ENCODE measurements at regions not wholly inside any gene's neighbourhood (a gene's known extent, or its start where the extent isn't known, plus 50 kb on each side); places are given as distances from the start of the nearest gene placed in this dataset.
A peak's percentile ranks its signal among the peaks of the same experiment; 100 is the strongest.

GRCh38 chr3:193826159-193826795 lies 233.3 kb downstream of the OPA1 start:
- Histone ChIP-seq H3K27me3 (ENCODE audit: control insufficient read depth in 1 of 2, insufficient read depth in 2 of 2, low read length in 1 of 2) (no peaks in the 10 kb centered on the region), H3K9me3 (ENCODE audit: control insufficient read depth, low read length) (no peaks in the 10 kb centered on the region), H3K4me1 (ENCODE audit: control insufficient read depth in 1 of 2, insufficient read depth in 2 of 2, low read length in 2 of 2) (no peaks in the 10 kb centered on the region), H3K4me3 (ENCODE audit: low read length in 2 of 2) (no peak overlapping the region), H3K36me3 (ENCODE audit: control insufficient read depth in 1 of 2, insufficient read depth in 2 of 2, low read length in 1 of 2) (no peaks in the 10 kb centered on the region), H3K27ac (ENCODE audit: low read depth in 1 of 2, low read length in 2 of 2) (no peak overlapping the region)
- DNase-seq (peak in 1 of 2 donors; percentile 52), ATAC-seq (ENCODE audit: low FRiP score) (no peak)
- WGBS, 2 donors, result 84 to 91% methylated on average over 12 of the region's 12 CpGs
- intact Hi-C loops (cut with DNase I), result no loop called here

- ATAC-seq (ENCODE audit: low FRiP score) (no peak), DNase-seq (no peak)
- H3K36me3 ChIP-seq (ENCODE audit: control insufficient read depth in 1 of 2, insufficient read depth in 2 of 2, low read length in 1 of 2), result no peaks in the 10 kb centered on the region
- intact Hi-C loops (cut with DNase I), result no loop called here
- H3K4me3 ChIP-seq (ENCODE audit: low read length in 2 of 2), result no peak overlapping the region
- 88 to 91% methylated on average over 7 of the region's 7 CpGs for WGBS, 2 donors
- H3K4me1 ChIP-seq (ENCODE audit: control insufficient read depth in 1 of 2, insufficient read depth in 2 of 2, low read length in 2 of 2), result no peaks in the 10 kb centered on the region
- no peak overlapping the region for H3K27ac ChIP-seq (ENCODE audit: low read depth in 1 of 2, low read length in 2 of 2)
- no peaks in the 10 kb centered on the region for H3K27me3 ChIP-seq (ENCODE audit: control insufficient read depth in 1 of 2, insufficient read depth in 2 of 2, low read length in 1 of 2)
- no peaks in the 10 kb centered on the region for H3K9me3 ChIP-seq (ENCODE audit: control insufficient read depth, low read length)
Observed at GRCh38 chr3:193827040-193827669, 234.1 kb downstream of the OPA1 start.

DNA sequence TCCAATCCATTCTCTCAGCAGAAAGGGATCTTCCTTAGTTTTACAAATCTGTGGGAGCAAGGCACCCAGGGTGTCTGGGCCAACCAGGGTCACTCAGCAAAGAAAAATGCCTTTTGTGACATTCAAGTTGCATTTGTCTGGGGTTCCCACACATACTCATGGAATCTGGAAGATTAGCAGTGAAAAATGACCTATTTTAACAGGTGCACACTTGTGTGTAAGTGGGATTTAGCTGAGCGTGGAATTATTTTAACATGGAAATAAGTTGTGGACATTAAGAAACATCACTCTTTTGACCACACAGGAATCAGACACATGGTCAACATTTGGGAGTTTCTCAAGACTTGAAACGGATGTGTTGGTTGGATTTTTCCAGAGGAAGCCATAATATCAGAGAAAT lies 234.9 kb downstream of the OPA1 start:
- ATAC-seq (ENCODE audit: low FRiP score) (no peak), DNase-seq (no peak)
- intact Hi-C loops (cut with DNase I), result no loop called here
- no peaks in the 10 kb centered on the region for H3K4me1 ChIP-seq (ENCODE audit: control insufficient read depth in 1 of 2, insufficient read depth in 2 of 2, low read length in 2 of 2)
- H3K4me3 ChIP-seq (ENCODE audit: low read length in 2 of 2), result no peak overlapping the region
- no peaks in the 10 kb centered on the region for H3K36me3 ChIP-seq (ENCODE audit: control insufficient read depth in 1 of 2, insufficient read depth in 2 of 2, low read length in 1 of 2)
- H3K27me3 ChIP-seq (ENCODE audit: control insufficient read depth in 1 of 2, insufficient read depth in 2 of 2, low read length in 1 of 2), result no peaks in the 10 kb centered on the region
- WGBS, 2 donors, result 88 to 92% methylated on average over 2 of the region's 2 CpGs
- H3K9me3 ChIP-seq (ENCODE audit: control insufficient read depth, low read length), result no peaks in the 10 kb centered on the region
- H3K27ac ChIP-seq (ENCODE audit: low read depth in 1 of 2, low read length in 2 of 2), result no peak overlapping the region

GRCh38 chr3:193828477-193828876 lies 235.5 kb downstream of the OPA1 start:
- H3K36me3 ChIP-seq (ENCODE audit: control insufficient read depth in 1 of 2, insufficient read depth in 2 of 2, low read length in 1 of 2), result no peaks in the 10 kb centered on the region
- H3K4me1 ChIP-seq (ENCODE audit: control insufficient read depth in 1 of 2, insufficient read depth in 2 of 2, low read length in 2 of 2), result no peaks in the 10 kb centered on the region
- DNase-seq (no peak), ATAC-seq (ENCODE audit: low FRiP score) (no peak)
- WGBS, 2 donors, result 92 to 93% methylated on average over 6 of the region's 6 CpGs
- intact Hi-C loops (cut with DNase I), result no loop called here
- H3K9me3 ChIP-seq (ENCODE audit: control insufficient read depth, low read length), result no peaks in the 10 kb centered on the region
- no peaks in the 10 kb centered on the region for H3K27me3 ChIP-seq (ENCODE audit: control insufficient read depth in 1 of 2, insufficient read depth in 2 of 2, low read length in 1 of 2)
- H3K27ac ChIP-seq (ENCODE audit: low read depth in 1 of 2, low read length in 2 of 2), result no peak overlapping the region
- no peak overlapping the region for H3K4me3 ChIP-seq (ENCODE audit: low read length in 2 of 2)

GRCh38 chr3:193829781-193830180 lies 236.8 kb downstream of the OPA1 start:
- H3K9me3 ChIP-seq (ENCODE audit: control insufficient read depth, low read length), result no peaks in the 10 kb centered on the region
- no peaks in the 10 kb centered on the region for H3K4me1 ChIP-seq (ENCODE audit: control insufficient read depth in 1 of 2, insufficient read depth in 2 of 2, low read length in 2 of 2)
- H3K27me3 ChIP-seq (ENCODE audit: control insufficient read depth in 1 of 2, insufficient read depth in 2 of 2, low read length in 1 of 2), result no peaks in the 10 kb centered on the region
- 42 to 53% methylated on average over 5 of the region's 5 CpGs for WGBS, 2 donors
- no peak overlapping the region for H3K4me3 ChIP-seq (ENCODE audit: low read length in 2 of 2)
- DNase-seq (peak in 1 of 2 donors; percentile 54), ATAC-seq (ENCODE audit: low FRiP score) (no peak)
- intact Hi-C loops (cut with DNase I), result no loop called here
- no peak overlapping the region for H3K27ac ChIP-seq (ENCODE audit: low read depth in 1 of 2, low read length in 2 of 2)
- H3K36me3 ChIP-seq (ENCODE audit: control insufficient read depth in 1 of 2, insufficient read depth in 2 of 2, low read length in 1 of 2), result no peaks in the 10 kb centered on the region

GRCh38 chr3:193830791-193831191 lies 237.8 kb downstream of the OPA1 start:
- DNase-seq, result no peak
- 97% methylated on average over 8 of the region's 8 CpGs for whole genome bisulfite sequencing, 2 donors

DNA sequence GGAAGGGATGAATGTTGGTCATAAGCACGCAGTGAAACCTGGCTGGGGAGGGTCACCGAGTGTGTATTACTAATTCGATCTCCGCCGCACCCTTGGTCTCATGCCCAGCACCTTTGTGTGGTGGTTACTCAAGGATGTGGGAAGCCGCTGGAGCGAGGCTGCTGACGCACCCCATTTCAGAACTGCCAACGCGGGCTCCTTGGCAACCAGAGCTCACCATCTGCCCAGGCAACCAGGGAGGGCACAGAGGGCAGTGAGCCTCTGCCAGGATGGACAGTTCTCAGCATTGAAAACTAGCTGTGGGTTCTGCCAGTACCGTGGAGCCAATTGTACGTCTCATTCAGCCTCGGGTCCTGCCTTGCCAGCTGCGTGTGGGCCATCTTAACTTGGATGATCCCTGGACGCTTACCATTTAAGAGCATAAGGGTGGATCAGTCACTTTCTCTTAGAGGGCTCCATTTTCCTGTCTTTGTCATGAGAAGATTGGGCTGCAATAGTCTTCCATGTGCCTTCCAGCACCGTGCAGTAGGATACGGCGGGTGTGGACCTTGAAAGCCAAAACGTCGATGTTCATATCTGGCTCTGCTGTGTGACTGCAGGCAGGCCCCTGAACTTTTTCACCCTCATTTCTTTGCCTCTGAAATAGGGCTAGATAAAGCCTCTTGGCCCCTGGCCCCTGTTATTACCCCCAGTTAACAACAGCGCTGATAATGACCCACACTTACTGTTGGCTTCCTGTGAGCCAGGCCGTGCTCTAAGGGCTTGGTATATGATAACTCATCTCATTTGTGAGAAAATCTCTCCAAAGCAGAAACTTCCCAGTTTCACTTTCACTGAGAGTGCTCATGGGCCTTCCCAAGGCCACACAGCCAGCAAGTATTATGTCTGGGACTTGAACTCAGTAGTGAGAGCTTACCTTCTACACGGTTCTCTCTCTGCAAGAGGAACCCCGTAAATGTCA lies 238.8 kb downstream of the OPA1 start:
- Histone ChIP-seq H3K27me3 (ENCODE audit: control insufficient read depth in 1 of 2, insufficient read depth in 2 of 2, low read length in 1 of 2) (no peaks in the 10 kb centered on the region), H3K4me3 (ENCODE audit: low read length in 2 of 2) (no peak overlapping the region), H3K4me1 (ENCODE audit: control insufficient read depth in 1 of 2, insufficient read depth in 2 of 2, low read length in 2 of 2) (no peaks in the 10 kb centered on the region), H3K9me3 (ENCODE audit: control insufficient read depth, low read length) (no peaks in the 10 kb centered on the region), H3K36me3 (ENCODE audit: control insufficient read depth in 1 of 2, insufficient read depth in 2 of 2, low read length in 1 of 2) (no peaks in the 10 kb centered on the region), H3K27ac (ENCODE audit: low read depth in 1 of 2, low read length in 2 of 2) (no peak overlapping the region)
- no peak for DNase-seq
- 93% methylated on average over 24 of the region's 24 CpGs for WGBS, 2 donors
- intact Hi-C loops (cut with DNase I), result no loop called here
- ATAC-seq (ENCODE audit: low FRiP score), result no peak

More at GRCh38 chr3:193830791-193831191, 237.8 kb downstream of the OPA1 start:
- Histone ChIP-seq H3K4me1 (ENCODE audit: control insufficient read depth in 1 of 2, insufficient read depth in 2 of 2, low read length in 2 of 2) (no peaks in the 10 kb centered on the region), H3K27ac (ENCODE audit: low read depth in 1 of 2, low read length in 2 of 2) (no peak overlapping the region), H3K36me3 (ENCODE audit: control insufficient read depth in 1 of 2, insufficient read depth in 2 of 2, low read length in 1 of 2) (no peaks in the 10 kb centered on the region), H3K27me3 (ENCODE audit: control insufficient read depth in 1 of 2, insufficient read depth in 2 of 2, low read length in 1 of 2) (no peaks in the 10 kb centered on the region), H3K4me3 (ENCODE audit: low read length in 2 of 2) (no peak overlapping the region), H3K9me3 (ENCODE audit: control insufficient read depth, low read length) (no peaks in the 10 kb centered on the region)
- intact Hi-C loops (cut with DNase I), result no loop called here
- no peak for ATAC-seq (ENCODE audit: low FRiP score)

- Histone ChIP-seq H3K27ac (ENCODE audit: low read depth in 1 of 2, low read length in 2 of 2) (no peak overlapping the region), H3K4me3 (ENCODE audit: low read length in 2 of 2) (no peak overlapping the region), H3K9me3 (ENCODE audit: control insufficient read depth, low read length) (no peaks in the 10 kb centered on the region), H3K36me3 (ENCODE audit: control insufficient read depth in 1 of 2, insufficient read depth in 2 of 2, low read length in 1 of 2) (no peaks in the 10 kb centered on the region), H3K4me1 (ENCODE audit: control insufficient read depth in 1 of 2, insufficient read depth in 2 of 2, low read length in 2 of 2) (no peaks in the 10 kb centered on the region), H3K27me3 (ENCODE audit: control insufficient read depth in 1 of 2, insufficient read depth in 2 of 2, low read length in 1 of 2) (no peaks in the 10 kb centered on the region)
- DNase-seq (no peak), ATAC-seq (ENCODE audit: low FRiP score) (no peak)
- intact Hi-C loops (cut with DNase I), result no loop called here
- WGBS, 2 donors, result 93 to 96% methylated on average over 5 of the region's 5 CpGs
Observed at GRCh38 chr3:193832833-193833413, 239.9 kb downstream of the OPA1 start.

Data from aorta (tissue), 5 donors.